Body of pancreas (tissue), 4 donors: ENCODE measurements at regions not wholly inside any gene's neighbourhood (a gene's known extent, or its start where the extent isn't known, plus 50 kb on each side); places are given as distances from the start of the nearest gene placed in this dataset.

ENCODE experiments used
- CTCF ChIP-seq, 7 experiments: fragments of 450-650 bp in 4 of 7; fragments of 200-600 bp in 3 of 7; sonication (generic) in 3 of 7; IDR thresholded peaks; one replicate each; pipeline ENCODE4 v1.5.1; 2016 to 2019; ENCODE audit warnings: antibody characterized with exemption in 7 of 7
- POLR2A ChIP-seq, 3 donors: fragments of 450-650 bp; IDR thresholded peaks; one replicate each; pipeline ENCODE4 v1.6.1; 2016; ENCODE audit warnings: antibody characterized with exemption in 3 of 3, mild to moderate bottlenecking in 2 of 3

DNA sequence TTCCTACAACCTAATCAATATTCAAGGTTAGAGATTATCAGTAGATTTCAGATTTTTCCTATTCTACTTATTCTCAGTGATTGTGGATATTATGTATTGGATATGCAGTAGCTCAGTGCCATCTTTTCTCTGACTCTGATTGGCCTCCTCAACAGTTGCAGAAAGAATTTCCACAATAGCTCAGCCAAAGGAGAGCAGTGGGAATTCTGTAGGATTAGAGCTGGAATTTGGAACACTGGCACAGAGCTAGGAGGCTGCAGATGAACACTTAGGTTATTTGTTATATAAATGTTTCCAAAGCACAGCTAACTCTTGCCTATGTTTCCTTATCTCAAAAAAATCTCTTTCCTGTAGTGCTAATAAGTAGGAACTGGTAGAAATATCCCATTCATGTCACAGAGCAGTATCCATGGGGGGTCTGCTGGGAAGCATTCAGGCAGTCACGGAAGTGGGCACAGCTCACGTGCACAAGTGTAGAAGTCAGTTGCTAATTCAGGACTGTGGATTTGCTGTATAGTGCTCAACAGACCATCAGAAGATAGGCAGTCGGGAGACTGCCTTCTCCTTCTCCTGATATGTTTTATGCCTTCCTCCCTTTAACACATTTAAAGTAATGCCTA is 116.2 kb upstream of the TMEM260 start:
- TF ChIP-seq CTCF (IDR thresholded peaks at IDR 0.05) (no peak), POLR2A (IDR thresholded peaks at IDR 0.05) (no peak)
